GM21786 (cell line): ENCODE measurements at regions not wholly inside any gene's neighbourhood (a gene's known extent, or its start where the extent isn't known, plus 50 kb on each side); places are given as distances from the start of the nearest gene placed in this dataset.

Experiments used
- ATAC-seq: cut with Tn5 transposase; IDR thresholded peaks from one replicate; pipeline ENCODE4 v1.9.1; 2021; ENCODE audit not compliant: unreplicated experiment

GRCh38 chr4:26094911-26095310 lies 180.9 kb downstream of the SMIM20 start:
- ATAC-seq, result no peak

GRCh38 chr4:26099967-26100366 lies 185.9 kb downstream of the SMIM20 start:
- no peak for ATAC-seq

GRCh38 chr4:26101011-26101410 lies 187.0 kb downstream of the SMIM20 start:
- ATAC-seq, result no peak

GRCh38 chr4:26104056-26104685 lies 190.2 kb downstream of the SMIM20 start:
- peak; percentile 66 for ATAC-seq

GRCh38 chr4:26105337-26105736 lies 191.3 kb downstream of the SMIM20 start:
- no peak for ATAC-seq

GRCh38 chr4:26105815-26106699 lies 192.0 kb downstream of the SMIM20 start:
- ATAC-seq, result no peak

GRCh38 chr4:26106776-26107175 lies 192.8 kb downstream of the SMIM20 start:
- no peak for ATAC-seq

GRCh38 chr4:26108054-26108453 lies 194.0 kb downstream of the SMIM20 start:
- ATAC-seq, result no peak

GRCh38 chr4:26110493-26110892 lies 196.5 kb downstream of the SMIM20 start:
- ATAC-seq, result no peak

GRCh38 chr4:26113339-26113940 lies 199.4 kb downstream of the SMIM20 start:
- no peak for ATAC-seq

GRCh38 chr4:26116057-26116456 lies 202.0 kb downstream of the SMIM20 start:
- no peak for ATAC-seq

GRCh38 chr4:26120098-26120825 lies 200.6 kb upstream of the RBPJ start:
- no peak for ATAC-seq

- ATAC-seq, result no peak
These were observed 198.1 kb upstream of the RBPJ start for GRCh38 chr4:26122690-26123089.

- ATAC-seq, result no peak
These were observed 196.0 kb upstream of the RBPJ start for GRCh38 chr4:26124753-26125321.

- peak; percentile 52 for ATAC-seq
These were observed 194.6 kb upstream of the RBPJ start for GRCh38 chr4:26126143-26126718.

GRCh38 chr4:26126994-26127393 lies 193.8 kb upstream of the RBPJ start:
- no peak for ATAC-seq

- no peak for ATAC-seq
These were observed 192.9 kb upstream of the RBPJ start for GRCh38 chr4:26127851-26128337.

GRCh38 chr4:26130173-26130572 lies 190.6 kb upstream of the RBPJ start:
- peak; percentile 78 for ATAC-seq

- no peak for ATAC-seq
These were observed 189.9 kb upstream of the RBPJ start for GRCh38 chr4:26130841-26131432.

- ATAC-seq, result peak; percentile 44
These were observed 189.1 kb upstream of the RBPJ start for GRCh38 chr4:26131711-26132110.
